IMR-90 (cell line): ENCODE measurements at regions not wholly inside any gene's neighbourhood (a gene's known extent, or its start where the extent isn't known, plus 50 kb on each side); places are given as distances from the start of the nearest gene placed in this dataset.

Source experiments
- ATAC-seq: fragments of 200-7000 bp; cut with Tn5 transposase; 2 replicates; pipeline ENCODE4 v1.9.1; 2020; ENCODE audit warnings: low read depth, mild to moderate bottlenecking, moderate library complexity
- BruUV-seq: library from RNA; stranded (reverse); fragments of 400-500 nt; replicated peaks from 2 replicates; lab custom pipeline; 2021; lab: Mats Ljungman, UMichigan
- CTCF ChIA-PET: fragments of 300-600 bp; formaldehyde crosslinking; extraction: SDS; loops from one replicate; lab custom pipeline; 2021; ENCODE audit warnings: antibody characterized with exemption; lab: Yijun Ruan, JAX
- POLR2A ChIA-PET: fragments of 300-600 bp; sonication (Branson Sonifier 250); formaldehyde crosslinking; loops from one replicate; lab custom pipeline; 2022; ENCODE audit warnings: antibody characterized with exemption; ENCODE audit not compliant: unreplicated experiment; lab: Charles Lee
- DNase-seq: peaks from one replicate; pipeline ENCODE4 v3.0.0; 2013
- H2AFZ ChIP-seq: replicated peaks from 2 replicates; pipeline ENCODE3; 2013; ENCODE audit warnings: low read length, mild to moderate bottlenecking; ENCODE audit not compliant: poor library complexity
- H2AK5ac ChIP-seq: 2 replicates; pipeline ENCODE4 v1.6.1; 2013; ENCODE audit warnings: low read depth, low read length, inconsistent platforms
- H2AK9ac ChIP-seq: replicated peaks from 2 replicates; pipeline ENCODE3; 2013; ENCODE audit warnings: mild to moderate bottlenecking, low read depth, low read length, moderate library complexity; ENCODE audit not compliant: poor library complexity
- H2BK120ac ChIP-seq: 2 replicates; pipeline ENCODE4 v1.6.1; 2013; ENCODE audit warnings: low read depth, low read length, inconsistent platforms
- H2BK15ac ChIP-seq: 3 replicates; pipeline ENCODE4 v1.6.1; 2013; ENCODE audit warnings: low read depth, low read length, inconsistent platforms
- H2BK20ac ChIP-seq: 2 replicates; pipeline ENCODE4 v1.6.1; 2013; ENCODE audit warnings: low read depth, mild to moderate bottlenecking, inconsistent platforms, low read length, moderate library complexity
- H2BK5ac ChIP-seq: 2 replicates; pipeline ENCODE4 v1.6.1; 2013; ENCODE audit warnings: mild to moderate bottlenecking, low read depth, low read length, inconsistent platforms; ENCODE audit not compliant: poor library complexity, severe bottlenecking
- H3K14ac ChIP-seq: replicated peaks from 2 replicates; pipeline ENCODE4 v1.6.1; 2013; ENCODE audit warnings: low read depth, low read length, inconsistent platforms
- H3K18ac ChIP-seq: 2 replicates; pipeline ENCODE4 v1.6.1; 2013; ENCODE audit warnings: low read depth, low read length, control low read depth
- H3K23ac ChIP-seq: 2 replicates; pipeline ENCODE4 v1.6.1; 2013; ENCODE audit warnings: low read depth, low read length, inconsistent platforms
- H3K27ac ChIP-seq: 2 replicates; pipeline ENCODE4 v1.5.1; 2013; ENCODE audit warnings: mild to moderate bottlenecking, control low read depth, low read length; ENCODE audit not compliant: insufficient read depth
- H3K27me3 ChIP-seq: 2 replicates; pipeline ENCODE4 v1.6.1; 2013; ENCODE audit warnings: low read length; ENCODE audit not compliant: control insufficient read depth, insufficient read depth
- H3K36me3 ChIP-seq: 2 replicates; pipeline ENCODE4 v1.6.1; 2013; ENCODE audit warnings: low read length, mixed read lengths; ENCODE audit not compliant: control insufficient read depth, insufficient read depth
- H3K4ac ChIP-seq: 2 replicates; pipeline ENCODE4 v1.6.1; 2013; ENCODE audit warnings: low read depth, low read length, inconsistent platforms
- H3K4me1 ChIP-seq: 2 replicates; pipeline ENCODE4 v1.6.1; 2013; ENCODE audit warnings: low read length, mixed read lengths; ENCODE audit not compliant: control insufficient read depth, insufficient read depth
- H3K4me2 ChIP-seq: 2 replicates; pipeline ENCODE4 v1.6.1; 2013; ENCODE audit warnings: low read depth, mild to moderate bottlenecking, control low read depth, low read length, moderate library complexity
- H3K4me3 ChIP-seq: 2 replicates; pipeline ENCODE4 v1.5.1; 2013; ENCODE audit warnings: low read depth, mild to moderate bottlenecking, control low read depth, low read length, moderate library complexity; ENCODE audit not compliant: insufficient read depth
- H3K56ac ChIP-seq: 2 replicates; pipeline ENCODE4 v1.6.1; 2013; ENCODE audit warnings: low read length, inconsistent platforms; ENCODE audit not compliant: insufficient read depth; ENCODE audit errors: extremely low read depth
- H3K79me1 ChIP-seq, 2 experiments: 2 replicates each; pipeline ENCODE4 v1.6.1; 2013; ENCODE audit warnings: low read length in 2 of 2, inconsistent platforms in 1 of 2, low read depth in 1 of 2
- H3K9ac ChIP-seq: 2 replicates; pipeline ENCODE4 v1.6.1; 2013; ENCODE audit warnings: low read depth, low read length, control low read depth
- H3K9me1 ChIP-seq: 2 replicates; pipeline ENCODE4 v1.6.1; 2013; ENCODE audit warnings: low read length, inconsistent platforms; ENCODE audit not compliant: insufficient read depth
- H3K9me3 ChIP-seq: 2 replicates; pipeline ENCODE4 v1.6.1; 2013; ENCODE audit warnings: low read length; ENCODE audit not compliant: control insufficient read depth, insufficient read depth
- H4K20me1 ChIP-seq: 2 replicates; pipeline ENCODE4 v1.6.1; 2013; ENCODE audit warnings: low read length, inconsistent platforms; ENCODE audit not compliant: insufficient read depth
- H4K5ac ChIP-seq: 2 replicates; pipeline ENCODE4 v1.6.1; 2013; ENCODE audit warnings: mild to moderate bottlenecking, low read depth, low read length, control low read depth
- H4K8ac ChIP-seq, 2 experiments: 2 replicates each; pipeline ENCODE4 v1.6.1; 2013; ENCODE audit warnings: low read depth in 2 of 2, low read length in 2 of 2, control low read depth in 1 of 2, inconsistent platforms in 1 of 2
- H4K91ac ChIP-seq: 2 replicates; pipeline ENCODE4 v1.6.1; 2013; ENCODE audit warnings: low read depth, low read length, inconsistent platforms; ENCODE audit not compliant: insufficient read depth
- BHLHE40 ChIP-seq: fragments of 150-350 bp; IDR thresholded peaks from 2 replicates; pipeline ENCODE4 v1.6.1; 2016; ENCODE audit warnings: mild to moderate bottlenecking, low read depth, low read length
- CHD1 ChIP-seq: IDR thresholded peaks from 2 replicates; pipeline ENCODE4 v1.6.1; 2012; ENCODE audit warnings: low read depth, low read length, improper control_type of control experiment
- FOS ChIP-seq: fragments of 150-350 bp; IDR thresholded peaks from 2 replicates; pipeline ENCODE4 v1.6.1; 2016; ENCODE audit warnings: low read depth, low read length
- MXI1 ChIP-seq: IDR thresholded peaks from 2 replicates; pipeline ENCODE4 v1.6.1; 2012; ENCODE audit warnings: low read depth, mild to moderate bottlenecking, low read length, moderate library complexity, borderline replicate concordance
- NFE2L2 ChIP-seq: fragments of 150-350 bp; IDR thresholded peaks from 2 replicates; pipeline ENCODE4 v1.6.1; 2016; ENCODE audit warnings: low read depth, mild to moderate bottlenecking, low read length
- RCOR1 ChIP-seq: IDR thresholded peaks from 2 replicates; pipeline ENCODE4 v1.6.1; 2012; ENCODE audit warnings: mild to moderate bottlenecking, low read length, improper control_type of control experiment; ENCODE audit not compliant: insufficient replicate concordance
- RFX5 ChIP-seq: IDR thresholded peaks from 2 replicates; pipeline ENCODE4 v1.8.0; 2012; ENCODE audit warnings: low read depth, mild to moderate bottlenecking, low read length, moderate library complexity
- WGBS, 2 experiments: methylation state at CpG; one replicate each; pipeline versions ENCODE4 v1.1.5 to v1.1.7; 2013; ENCODE audit warnings: missing lambda C conversion rate in 2 of 2; ENCODE audit not compliant: insufficient read length in 1 of 2; ENCODE audit errors: extremely low coverage in 2 of 2; 5-methylcytosine and 5-hydroxymethylcytosine counted together
- dilution Hi-C: fragments of 300-500 bp; cut with HindIII; formaldehyde crosslinking; loops from one replicate; pipeline ENCODE4 v1.14.3; 2018; ENCODE audit warnings: low sequenced_read_pairs; ENCODE audit not compliant: unreplicated experiment
- in situ Hi-C: fragments of 300-500 bp; cut with MboI; formaldehyde crosslinking; loops from 3 replicates; pipeline ENCODE4 v1.14.3; 2019; ENCODE audit warnings: low sequenced_read_pairs, inconsistent platforms, mixed read lengths
- intact Hi-C: fragments of 100-400 bp; cut with micrococcal nuclease; formaldehyde crosslinking; loops from 2 replicates; pipeline ENCODE4 v1.10.0; 2022
- TF ChIP-seq, protein P1 (sequence below): fragments of 150-350 bp; IDR thresholded peaks from 2 replicates; pipeline ENCODE4 v1.6.1; 2017; ENCODE audit warnings: mild to moderate bottlenecking, antibody characterized with exemption, low read length, low read depth

DNA sequence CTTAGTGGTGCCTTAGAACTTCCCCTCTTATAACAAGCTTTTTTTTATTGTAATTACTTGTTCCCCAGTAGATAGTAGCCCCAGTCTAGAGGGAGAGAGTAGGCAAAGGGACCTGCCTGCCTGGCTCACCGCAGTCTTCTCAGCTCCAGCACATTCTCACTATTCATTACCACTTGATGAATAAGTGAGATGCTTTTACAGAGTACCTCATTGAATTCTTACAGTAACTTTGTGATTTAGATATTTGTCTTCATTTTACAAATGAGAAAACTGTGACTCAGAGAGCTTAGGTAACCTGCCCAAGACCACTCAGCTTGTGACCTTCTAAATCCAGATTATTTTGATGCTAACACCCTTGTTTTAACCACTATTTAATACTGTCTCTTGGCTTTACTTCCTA lies 77.8 kb downstream of the CHRNA1 start:
- no peak overlapping the region for H3K9ac ChIP-seq
- no peak overlapping the region for H2AK9ac ChIP-seq
- ChIA-PET POLR2A (no interaction called here), CTCF (interaction anchor here (1.4 to 4.6 kb wide), 2 partner anchors 108 to 224 kb away, joined by 5 to 25 read pairs; no protein-coding TSS in a partner anchor)
- no peaks in the 10 kb centered on the region; the same call in 1 of the 2 replicates for H3K9me1 ChIP-seq
- no peak overlapping the region for H2BK20ac ChIP-seq
- H4K20me1 ChIP-seq, result no peaks in the 10 kb centered on the region
- no peak overlapping the region for H3K4me2 ChIP-seq
- H4K8ac ChIP-seq, result no peak overlapping the region
- no peak overlapping the region for H4K5ac ChIP-seq
- H3K4ac ChIP-seq, result no peak overlapping the region
- no peak overlapping the region for H3K18ac ChIP-seq
- in situ Hi-C loops (no loop called here), dilution Hi-C loops (no loop called here), intact Hi-C loops (no loop called here)
- H2AK5ac ChIP-seq, result no peak overlapping the region
- no peak overlapping the region for H2BK15ac ChIP-seq
- no peak overlapping the region for H3K14ac ChIP-seq
- H3K4me3 ChIP-seq, result no peak overlapping the region
- no peak for TF ChIP-seq RFX5
- TF ChIP-seq MXI1, result no peak
- TF ChIP-seq CHD1, result no peak
- TF ChIP-seq FOS, result no peak
- TF ChIP-seq NFE2L2, result no peak
- no peak for TF ChIP-seq BHLHE40
- TF ChIP-seq RCOR1, result no peak
- TF ChIP-seq, protein P1, sequence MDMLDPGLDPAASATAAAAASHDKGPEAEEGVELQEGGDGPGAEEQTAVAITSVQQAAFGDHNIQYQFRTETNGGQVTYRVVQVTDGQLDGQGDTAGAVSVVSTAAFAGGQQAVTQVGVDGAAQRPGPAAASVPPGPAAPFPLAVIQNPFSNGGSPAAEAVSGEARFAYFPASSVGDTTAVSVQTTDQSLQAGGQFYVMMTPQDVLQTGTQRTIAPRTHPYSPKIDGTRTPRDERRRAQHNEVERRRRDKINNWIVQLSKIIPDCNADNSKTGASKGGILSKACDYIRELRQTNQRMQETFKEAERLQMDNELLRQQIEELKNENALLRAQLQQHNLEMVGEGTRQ, result no peak
- H3K27me3 ChIP-seq, result peaks cover 11% of the 10 kb centered on the region; the same call in 1 of the 2 replicates
- H3K9me3 ChIP-seq, result no peaks in the 10 kb centered on the region
- no peaks in the 10 kb centered on the region for H3K36me3 ChIP-seq
- peaks cover 5 to 8% of the 10 kb centered on the region in 2 experiments; a peak in 3 of 4 replicates for H3K79me1 ChIP-seq
- WGBS, 2 experiments, result no CpG with 5 or more reads among the region's 1 CpG
- no peak overlapping the region for H2BK5ac ChIP-seq
- H2BK120ac ChIP-seq, result no peak overlapping the region
- no peak overlapping the region for H3K56ac ChIP-seq
- DNase-seq (no peak), ATAC-seq (no peak)
- H3K4me1 ChIP-seq, result peaks cover 2% of the 10 kb centered on the region; the same call in 1 of the 2 replicates
- no TSS peak for BruUV-seq
- no peak overlapping the region for H4K91ac ChIP-seq
- no peak overlapping the region for H2AFZ ChIP-seq
- H3K27ac ChIP-seq, result no peak overlapping the region
- no peak overlapping the region for H3K23ac ChIP-seq
